SK-N-SH treated with all-trans-retinoic acid at 6 μM for 48 hours (cell line): ENCODE measurements at regions not wholly inside any gene's neighbourhood (a gene's known extent, or its start where the extent isn't known, plus 50 kb on each side); places are given as distances from the start of the nearest gene placed in this dataset.

ENCODE experiments used
- ATAC-seq: fragments of 200-7000 bp; cut with Tn5 transposase; 3 replicates; pipeline ENCODE4 v1.9.1; 2020; ENCODE audit warnings: mild to moderate bottlenecking, moderate library complexity
- BACH2 ChIP-seq: fragments of 250-450 bp; sonication (Bioruptor Pico); IDR thresholded peaks from 2 replicates; pipeline ENCODE4 v1.9.0; 2021; ENCODE audit warnings: mild to moderate bottlenecking, borderline replicate concordance
- CSDC2 ChIP-seq: fragments of 250-450 bp; sonication (Bioruptor Pico); IDR thresholded peaks from 2 replicates; pipeline ENCODE4 v1.5.0; 2020; ENCODE audit warnings: mild to moderate bottlenecking, moderate library complexity
- CSRNP3 ChIP-seq: fragments of 250-450 bp; sonication (Bioruptor Pico); IDR thresholded peaks from 2 replicates; pipeline ENCODE4 v1.5.1; 2021; ENCODE audit warnings: mild to moderate bottlenecking, moderate library complexity
- GLIS3 ChIP-seq: fragments of 250-450 bp; sonication (Bioruptor Pico); IDR thresholded peaks from 2 replicates; pipeline ENCODE4 v1.5.0; 2020; ENCODE audit warnings: mild to moderate bottlenecking, moderate library complexity
- OSR1 ChIP-seq: fragments of 250-450 bp; sonication (Bioruptor Pico); IDR thresholded peaks from 2 replicates; pipeline ENCODE4 v1.8.0; 2022; ENCODE audit warnings: moderate library complexity, mild to moderate bottlenecking, inconsistent platforms
- PPARA ChIP-seq: fragments of 250-450 bp; sonication (Bioruptor Pico); IDR thresholded peaks from 2 replicates; pipeline ENCODE4 v1.5.0; 2020; ENCODE audit warnings: mild to moderate bottlenecking, borderline replicate concordance
- RARB ChIP-seq: fragments of 250-450 bp; sonication (Bioruptor Pico); IDR thresholded peaks from 2 replicates; pipeline ENCODE4 v1.8.0; 2021; ENCODE audit warnings: mild to moderate bottlenecking, moderate library complexity
- SNAI2 ChIP-seq: fragments of 250-450 bp; sonication (Bioruptor Pico); IDR thresholded peaks from 2 replicates; pipeline ENCODE4 v1.5.0; 2020; ENCODE audit warnings: mild to moderate bottlenecking, moderate library complexity
- ZFP30 ChIP-seq: fragments of 450-650 bp; formaldehyde crosslinking; IDR thresholded peaks from 2 replicates; pipeline ENCODE4 v1.5.0; 2022; ENCODE audit warnings: mild to moderate bottlenecking, moderate library complexity
- ZNF565 ChIP-seq: fragments of 450-650 bp; formaldehyde crosslinking; conservative IDR thresholded peaks from 2 replicates; pipeline ENCODE4 v1.5.0; 2020; ENCODE audit warnings: low read depth, mild to moderate bottlenecking, moderate library complexity
- ZNF70 ChIP-seq: fragments of 450-650 bp; formaldehyde crosslinking; IDR thresholded peaks from 2 replicates; pipeline ENCODE4 v1.5.0; 2020; ENCODE audit warnings: mild to moderate bottlenecking, moderate library complexity
- ZNF8 ChIP-seq: fragments of 450-650 bp; formaldehyde crosslinking; IDR thresholded peaks from 2 replicates; pipeline ENCODE4 v1.5.0; 2020; ENCODE audit warnings: mild to moderate bottlenecking, moderate library complexity
- TF ChIP-seq, protein P1 (sequence below): fragments of 250-450 bp; sonication (Bioruptor Pico); IDR thresholded peaks from 2 replicates; pipeline ENCODE4 v1.5.0; 2020; ENCODE audit warnings: mild to moderate bottlenecking, moderate library complexity
- TF ChIP-seq, protein P2 (sequence below): fragments of 250-450 bp; sonication (Bioruptor Pico); IDR thresholded peaks from 2 replicates; pipeline ENCODE4 v1.8.0; 2020; ENCODE audit warnings: mild to moderate bottlenecking, moderate library complexity, borderline replicate concordance
- TF ChIP-seq, protein P3 (sequence below): fragments of 250-450 bp; sonication (Bioruptor Pico); IDR thresholded peaks from 2 replicates; pipeline ENCODE4 v1.5.1; 2020; ENCODE audit warnings: low read depth, mild to moderate bottlenecking, moderate library complexity
- TF ChIP-seq, protein P4 (sequence below): fragments of 250-450 bp; sonication (Bioruptor Pico); IDR thresholded peaks from 2 replicates; pipeline ENCODE4 v1.8.0; 2021; ENCODE audit warnings: low read depth, mild to moderate bottlenecking, moderate library complexity, borderline replicate concordance

DNA sequence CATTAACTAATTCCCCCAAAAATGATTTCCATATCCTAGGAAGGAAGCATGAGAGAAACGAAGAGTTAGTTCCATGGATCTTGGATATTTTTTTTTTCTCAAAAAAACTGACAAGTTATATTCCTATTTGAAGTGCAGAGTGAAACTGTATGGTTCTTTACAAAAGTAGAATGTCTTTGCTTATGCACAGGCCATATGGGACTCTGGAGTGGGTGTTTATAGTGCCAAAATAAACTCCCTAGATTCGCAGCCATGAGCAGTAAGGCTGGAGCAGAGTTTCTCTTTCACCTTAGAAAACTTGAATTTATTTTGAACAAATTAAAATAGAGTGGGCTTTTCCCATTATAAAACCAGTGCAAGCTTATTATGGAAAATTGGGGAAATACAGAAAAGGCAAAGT is 239.7 kb downstream of the PDCD6IP start:
- no peak for ATAC-seq
- TF ChIP-seq ZNF565 (CRISPR knock-in tag) (no peak), PPARA (CRISPR knock-in tag) (no peak), SNAI2 (CRISPR knock-in tag) (no peak), OSR1 (CRISPR knock-in tag) (no peak), ZNF70 (no peak), RARB (no peak), ZNF8 (CRISPR knock-in tag) (no peak), CSRNP3 (CRISPR knock-in tag) (no peak), ZFP30 (CRISPR knock-in tag) (no peak)
- TF ChIP-seq, protein P1, sequence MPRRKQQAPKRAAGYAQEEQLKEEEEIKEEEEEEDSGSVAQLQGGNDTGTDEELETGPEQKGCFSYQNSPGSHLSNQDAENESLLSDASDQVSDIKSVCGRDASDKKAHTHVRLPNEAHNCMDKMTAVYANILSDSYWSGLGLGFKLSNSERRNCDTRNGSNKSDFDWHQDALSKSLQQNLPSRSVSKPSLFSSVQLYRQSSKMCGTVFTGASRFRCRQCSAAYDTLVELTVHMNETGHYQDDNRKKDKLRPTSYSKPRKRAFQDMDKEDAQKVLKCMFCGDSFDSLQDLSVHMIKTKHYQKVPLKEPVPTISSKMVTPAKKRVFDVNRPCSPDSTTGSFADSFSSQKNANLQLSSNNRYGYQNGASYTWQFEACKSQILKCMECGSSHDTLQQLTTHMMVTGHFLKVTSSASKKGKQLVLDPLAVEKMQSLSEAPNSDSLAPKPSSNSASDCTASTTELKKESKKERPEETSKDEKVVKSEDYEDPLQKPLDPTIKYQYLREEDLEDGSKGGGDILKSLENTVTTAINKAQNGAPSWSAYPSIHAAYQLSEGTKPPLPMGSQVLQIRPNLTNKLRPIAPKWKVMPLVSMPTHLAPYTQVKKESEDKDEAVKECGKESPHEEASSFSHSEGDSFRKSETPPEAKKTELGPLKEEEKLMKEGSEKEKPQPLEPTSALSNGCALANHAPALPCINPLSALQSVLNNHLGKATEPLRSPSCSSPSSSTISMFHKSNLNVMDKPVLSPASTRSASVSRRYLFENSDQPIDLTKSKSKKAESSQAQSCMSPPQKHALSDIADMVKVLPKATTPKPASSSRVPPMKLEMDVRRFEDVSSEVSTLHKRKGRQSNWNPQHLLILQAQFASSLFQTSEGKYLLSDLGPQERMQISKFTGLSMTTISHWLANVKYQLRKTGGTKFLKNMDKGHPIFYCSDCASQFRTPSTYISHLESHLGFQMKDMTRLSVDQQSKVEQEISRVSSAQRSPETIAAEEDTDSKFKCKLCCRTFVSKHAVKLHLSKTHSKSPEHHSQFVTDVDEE (CRISPR knock-in tag) = no peak
- TF ChIP-seq, protein P2, sequence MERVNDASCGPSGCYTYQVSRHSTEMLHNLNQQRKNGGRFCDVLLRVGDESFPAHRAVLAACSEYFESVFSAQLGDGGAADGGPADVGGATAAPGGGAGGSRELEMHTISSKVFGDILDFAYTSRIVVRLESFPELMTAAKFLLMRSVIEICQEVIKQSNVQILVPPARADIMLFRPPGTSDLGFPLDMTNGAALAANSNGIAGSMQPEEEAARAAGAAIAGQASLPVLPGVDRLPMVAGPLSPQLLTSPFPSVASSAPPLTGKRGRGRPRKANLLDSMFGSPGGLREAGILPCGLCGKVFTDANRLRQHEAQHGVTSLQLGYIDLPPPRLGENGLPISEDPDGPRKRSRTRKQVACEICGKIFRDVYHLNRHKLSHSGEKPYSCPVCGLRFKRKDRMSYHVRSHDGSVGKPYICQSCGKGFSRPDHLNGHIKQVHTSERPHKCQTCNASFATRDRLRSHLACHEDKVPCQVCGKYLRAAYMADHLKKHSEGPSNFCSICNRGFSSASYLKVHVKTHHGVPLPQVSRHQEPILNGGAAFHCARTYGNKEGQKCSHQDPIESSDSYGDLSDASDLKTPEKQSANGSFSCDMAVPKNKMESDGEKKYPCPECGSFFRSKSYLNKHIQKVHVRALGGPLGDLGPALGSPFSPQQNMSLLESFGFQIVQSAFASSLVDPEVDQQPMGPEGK (CRISPR knock-in tag) = no peak

DNA sequence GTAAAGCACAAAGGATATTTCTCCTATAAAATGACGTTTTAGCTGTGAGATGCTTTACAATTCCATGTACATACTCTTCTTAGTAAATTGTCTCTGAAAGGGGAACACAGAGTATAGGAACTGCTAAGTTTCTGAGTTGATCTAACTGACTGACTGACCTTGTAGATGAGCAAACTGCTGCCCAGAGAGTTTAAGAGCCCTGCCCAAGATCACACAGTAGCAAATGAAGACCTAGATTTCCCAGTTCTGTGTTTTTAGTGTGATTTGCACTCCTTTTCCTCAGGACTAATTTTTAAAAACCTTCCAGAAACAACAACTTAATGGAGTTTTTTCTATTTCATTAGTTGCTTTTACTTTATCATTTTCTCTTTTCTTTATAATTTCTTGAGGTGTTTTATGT is 247.7 kb downstream of the PDCD6IP start:
- TF ChIP-seq, protein P1 (CRISPR knock-in tag) = no peak
- TF ChIP-seq BACH2 (CRISPR knock-in tag) = no peak
- no peak for TF ChIP-seq CSDC2 (CRISPR knock-in tag)
- TF ChIP-seq, all 23 proteins: peak for 0
- ATAC-seq = no peak

DNA sequence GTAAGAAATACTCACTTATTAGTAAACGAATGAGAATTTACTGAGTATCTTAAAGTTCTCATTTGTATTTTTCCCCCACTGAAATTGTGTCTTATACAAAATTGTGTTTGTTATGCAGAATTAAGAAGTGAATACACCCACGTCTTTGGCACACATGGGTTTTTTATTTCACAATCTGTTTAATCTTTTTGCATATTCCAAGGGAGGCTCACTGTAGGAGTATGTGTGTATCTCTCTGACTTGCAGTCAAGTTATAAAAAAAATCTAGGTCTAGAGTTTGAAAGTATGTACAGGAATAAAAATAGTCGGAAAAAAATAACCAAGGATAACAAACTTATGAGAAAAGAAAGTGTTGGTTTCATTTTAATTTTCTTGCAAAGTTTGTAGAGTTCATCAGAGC is 255.2 kb downstream of the PDCD6IP start:
- TF ChIP-seq PPARA (CRISPR knock-in tag) = no peak
- no peak for TF ChIP-seq ZNF565 (CRISPR knock-in tag)
- TF ChIP-seq, protein P3, sequence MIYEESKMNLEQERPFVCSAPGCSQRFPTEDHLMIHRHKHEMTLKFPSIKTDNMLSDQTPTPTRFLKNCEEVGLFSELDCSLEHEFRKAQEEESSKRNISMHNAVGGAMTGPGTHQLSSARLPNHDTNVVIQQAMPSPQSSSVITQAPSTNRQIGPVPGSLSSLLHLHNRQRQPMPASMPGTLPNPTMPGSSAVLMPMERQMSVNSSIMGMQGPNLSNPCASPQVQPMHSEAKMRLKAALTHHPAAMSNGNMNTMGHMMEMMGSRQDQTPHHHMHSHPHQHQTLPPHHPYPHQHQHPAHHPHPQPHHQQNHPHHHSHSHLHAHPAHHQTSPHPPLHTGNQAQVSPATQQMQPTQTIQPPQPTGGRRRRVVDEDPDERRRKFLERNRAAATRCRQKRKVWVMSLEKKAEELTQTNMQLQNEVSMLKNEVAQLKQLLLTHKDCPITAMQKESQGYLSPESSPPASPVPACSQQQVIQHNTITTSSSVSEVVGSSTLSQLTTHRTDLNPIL (CRISPR knock-in tag) = no peak
- no peak for TF ChIP-seq GLIS3 (CRISPR knock-in tag)
- TF ChIP-seq, protein P4, sequence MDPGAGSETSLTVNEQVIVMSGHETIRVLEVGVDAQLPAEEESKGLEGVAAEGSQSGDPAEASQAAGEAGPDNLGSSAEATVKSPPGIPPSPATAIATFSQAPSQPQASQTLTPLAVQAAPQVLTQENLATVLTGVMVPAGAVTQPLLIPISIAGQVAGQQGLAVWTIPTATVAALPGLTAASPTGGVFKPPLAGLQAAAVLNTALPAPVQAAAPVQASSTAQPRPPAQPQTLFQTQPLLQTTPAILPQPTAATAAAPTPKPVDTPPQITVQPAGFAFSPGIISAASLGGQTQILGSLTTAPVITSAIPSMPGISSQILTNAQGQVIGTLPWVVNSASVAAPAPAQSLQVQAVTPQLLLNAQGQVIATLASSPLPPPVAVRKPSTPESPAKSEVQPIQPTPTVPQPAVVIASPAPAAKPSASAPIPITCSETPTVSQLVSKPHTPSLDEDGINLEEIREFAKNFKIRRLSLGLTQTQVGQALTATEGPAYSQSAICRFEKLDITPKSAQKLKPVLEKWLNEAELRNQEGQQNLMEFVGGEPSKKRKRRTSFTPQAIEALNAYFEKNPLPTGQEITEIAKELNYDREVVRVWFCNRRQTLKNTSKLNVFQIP (CRISPR knock-in tag) = no peak
- TF ChIP-seq OSR1 (CRISPR knock-in tag) = no peak
- TF ChIP-seq, all 23 proteins: peak for 0
- ATAC-seq = no peak
